WTC11 (cell line): ENCODE measurements at regions not wholly inside any gene's neighbourhood (a gene's known extent, or its start where the extent isn't known, plus 50 kb on each side); places are given as distances from the start of the nearest gene placed in this dataset.

Experiments
- CTCF ChIP-seq: fragments of 200-600 bp; IDR thresholded peaks from 2 replicates; pipeline ENCODE4 v1.8.0; 2022; ENCODE audit warnings: antibody characterized with exemption
- SMAD3 ChIP-seq: sonication (generic); formaldehyde crosslinking; IDR thresholded peaks from 2 replicates; pipeline ENCODE4 v1.8.0; 2022; ENCODE audit warnings: missing genetic modification reagents, mild to moderate bottlenecking, borderline replicate concordance
- ZNF263 ChIP-seq: sonication (generic); formaldehyde crosslinking; IDR thresholded peaks from 2 replicates; pipeline ENCODE4 v1.8.1; 2022; ENCODE audit warnings: low read depth, mild to moderate bottlenecking, moderate library complexity, missing genetic modification reagents
- ZNF423 ChIP-seq: fragments of 250-450 bp; sonication (Bioruptor Pico); IDR thresholded peaks from 2 replicates; pipeline ENCODE4 v2.1.2; 2022; ENCODE audit warnings: mild to moderate bottlenecking, moderate library complexity

- TF ChIP-seq CTCF (no peak), ZNF263 (CRISPR knock-in tag) (no peak), SMAD3 (CRISPR knock-in tag) (no peak), ZNF423 (CRISPR knock-in tag) (no peak)
Observed at GRCh38 chr5:133877351-133878235, 90.8 kb downstream of the C5orf15 start.
